ENCODE measurements at regions not wholly inside any gene's neighbourhood (a gene's known extent, or its start where the extent isn't known, plus 50 kb on each side); places are given as distances from the start of the nearest gene placed in this dataset.

DNA sequence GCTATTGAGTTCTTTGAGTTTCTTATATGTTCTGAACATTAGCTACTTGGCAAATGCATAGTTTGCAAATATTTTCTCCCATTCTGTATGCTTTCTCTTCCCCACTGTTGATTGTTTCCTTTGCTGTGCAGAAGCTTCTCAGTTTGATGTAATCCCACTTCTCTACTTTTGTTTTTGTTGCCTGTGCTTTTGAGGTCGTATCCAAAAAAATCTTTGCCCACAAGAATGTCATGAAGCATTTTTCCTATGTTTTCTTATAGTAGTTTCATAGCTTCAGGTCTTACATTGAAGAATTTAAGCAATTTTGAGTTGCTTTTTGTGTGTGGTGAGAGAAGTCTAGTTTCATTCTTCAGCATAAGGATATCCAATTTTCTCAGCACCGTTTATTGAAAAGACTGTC, 536.7 kb upstream of the ARGLU1 start:
- no CpG with 5 or more reads among the region's 2 CpGs for whole genome bisulfite sequencing (ENCODE audit: extremely low coverage, insufficient read length, low lambda C conversion rate)
- H3K4me2 ChIP-seq (ENCODE audit: insufficient read depth, insufficient read length, low read length) = no peak overlapping the region
- no peak overlapping the region for H2AFZ ChIP-seq (ENCODE audit: low read length)

More for the DNA sequence above, 536.7 kb upstream of the ARGLU1 start:
- TF ChIP-seq, protein P1, sequence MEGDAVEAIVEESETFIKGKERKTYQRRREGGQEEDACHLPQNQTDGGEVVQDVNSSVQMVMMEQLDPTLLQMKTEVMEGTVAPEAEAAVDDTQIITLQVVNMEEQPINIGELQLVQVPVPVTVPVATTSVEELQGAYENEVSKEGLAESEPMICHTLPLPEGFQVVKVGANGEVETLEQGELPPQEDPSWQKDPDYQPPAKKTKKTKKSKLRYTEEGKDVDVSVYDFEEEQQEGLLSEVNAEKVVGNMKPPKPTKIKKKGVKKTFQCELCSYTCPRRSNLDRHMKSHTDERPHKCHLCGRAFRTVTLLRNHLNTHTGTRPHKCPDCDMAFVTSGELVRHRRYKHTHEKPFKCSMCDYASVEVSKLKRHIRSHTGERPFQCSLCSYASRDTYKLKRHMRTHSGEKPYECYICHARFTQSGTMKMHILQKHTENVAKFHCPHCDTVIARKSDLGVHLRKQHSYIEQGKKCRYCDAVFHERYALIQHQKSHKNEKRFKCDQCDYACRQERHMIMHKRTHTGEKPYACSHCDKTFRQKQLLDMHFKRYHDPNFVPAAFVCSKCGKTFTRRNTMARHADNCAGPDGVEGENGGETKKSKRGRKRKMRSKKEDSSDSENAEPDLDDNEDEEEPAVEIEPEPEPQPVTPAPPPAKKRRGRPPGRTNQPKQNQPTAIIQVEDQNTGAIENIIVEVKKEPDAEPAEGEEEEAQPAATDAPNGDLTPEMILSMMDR (conservative IDR thresholded peaks at IDR 0.05) = no peak
- no peak overlapping the region for H3K23ac ChIP-seq (ENCODE audit: insufficient read length, low read depth, low read length)
- H3K23me2 ChIP-seq (ENCODE audit: insufficient read length, low read depth, low read length, poor library complexity, severe bottlenecking) = no peaks in the 10 kb centered on the region
- no peak overlapping the region for H3T11ph ChIP-seq (ENCODE audit: low read length)
- no peak overlapping the region for H2BK5ac ChIP-seq (ENCODE audit: insufficient read length, low read length)
- H3K27ac ChIP-seq (ENCODE audit: insufficient read length, low read depth, low read length) = no peak overlapping the region
- H3K27me3 ChIP-seq (ENCODE audit: insufficient read depth, low read length) = no peaks in the 10 kb centered on the region
- H3K79me2 ChIP-seq (ENCODE audit: insufficient read depth, low read length) = no peaks in the 10 kb centered on the region; the same call in 1 of the 2 replicates
- no peak overlapping the region for H2BK120ac ChIP-seq (ENCODE audit: low read depth, low read length, poor library complexity, severe bottlenecking)
- no peaks in the 10 kb centered on the region for H4K20me1 ChIP-seq (ENCODE audit: control insufficient read depth, insufficient read depth, insufficient read length)
- no peak overlapping the region for H4K91ac ChIP-seq (ENCODE audit: insufficient read length, low read depth, low read length)
- no peak overlapping the region for H3K56ac ChIP-seq (ENCODE audit: insufficient read length, low read depth, low read length)
- no peak overlapping the region for H3K18ac ChIP-seq (ENCODE audit: insufficient read length, low read depth, low read length)
- no peak overlapping the region for H2BK15ac ChIP-seq (ENCODE audit: low read depth, low read length)
- no peaks in the 10 kb centered on the region for H3K9me3 ChIP-seq (ENCODE audit: control insufficient read depth, low read depth, low read length)
- no peak overlapping the region for H2BK12ac ChIP-seq (ENCODE audit: insufficient read length, low read depth, low read length)
- H3K4me1 Mint-ChIP-seq = no peaks in the 10 kb centered on the region; a peak in 1 of 4 replicates
- no peak overlapping the region for H4K8ac ChIP-seq (replicated peaks; ENCODE audit: insufficient read length, low read depth, low read length)
- H2AK5ac ChIP-seq (ENCODE audit: insufficient read length, low read length) = no peak overlapping the region
- H3K27ac Mint-ChIP-seq = no peak overlapping the region
- no peak overlapping the region for H4K5ac ChIP-seq (ENCODE audit: insufficient read length, low read depth, low read length)
- DNase-seq = no peak
- no peaks in the 10 kb centered on the region for H3K27me3 Mint-ChIP-seq (ENCODE audit: low read depth)
- H3K9me3 Mint-ChIP-seq = peaks cover 7 to 12% of the 10 kb centered on the region in 2 experiments
- H3K9ac ChIP-seq (ENCODE audit: extremely low read depth, insufficient read length, low read length) = no peak overlapping the region
- no peaks in the 10 kb centered on the region for H3K4me1 ChIP-seq (ENCODE audit: insufficient read depth, low read length)
- peaks cover 0 to 8% (median 3%) of the 10 kb centered on the region in 3 experiments; a peak in 4 of 7 replicates for H3K36me3 Mint-ChIP-seq (ENCODE audit: insufficient read depth in 1 of 3, low read depth in 3 of 3)
- no peak overlapping the region for H3K14ac ChIP-seq (ENCODE audit: insufficient read depth, low read length)
- no peak overlapping the region for H3K4ac ChIP-seq (ENCODE audit: low read depth, low read length)
- no peak overlapping the region for H3K4me3 Mint-ChIP-seq
- no peak overlapping the region for H2BK20ac ChIP-seq (ENCODE audit: low read depth, low read length, poor library complexity, severe bottlenecking)
- no peaks in the 10 kb centered on the region for H3K79me1 ChIP-seq (ENCODE audit: insufficient read depth, low read depth, low read length, poor library complexity, severe bottlenecking)

Measured in H9 (cell line).